ENCODE measurements at regions not wholly inside any gene's neighbourhood (a gene's known extent, or its start where the extent isn't known, plus 50 kb on each side); places are given as distances from the start of the nearest gene placed in this dataset.

DNA sequence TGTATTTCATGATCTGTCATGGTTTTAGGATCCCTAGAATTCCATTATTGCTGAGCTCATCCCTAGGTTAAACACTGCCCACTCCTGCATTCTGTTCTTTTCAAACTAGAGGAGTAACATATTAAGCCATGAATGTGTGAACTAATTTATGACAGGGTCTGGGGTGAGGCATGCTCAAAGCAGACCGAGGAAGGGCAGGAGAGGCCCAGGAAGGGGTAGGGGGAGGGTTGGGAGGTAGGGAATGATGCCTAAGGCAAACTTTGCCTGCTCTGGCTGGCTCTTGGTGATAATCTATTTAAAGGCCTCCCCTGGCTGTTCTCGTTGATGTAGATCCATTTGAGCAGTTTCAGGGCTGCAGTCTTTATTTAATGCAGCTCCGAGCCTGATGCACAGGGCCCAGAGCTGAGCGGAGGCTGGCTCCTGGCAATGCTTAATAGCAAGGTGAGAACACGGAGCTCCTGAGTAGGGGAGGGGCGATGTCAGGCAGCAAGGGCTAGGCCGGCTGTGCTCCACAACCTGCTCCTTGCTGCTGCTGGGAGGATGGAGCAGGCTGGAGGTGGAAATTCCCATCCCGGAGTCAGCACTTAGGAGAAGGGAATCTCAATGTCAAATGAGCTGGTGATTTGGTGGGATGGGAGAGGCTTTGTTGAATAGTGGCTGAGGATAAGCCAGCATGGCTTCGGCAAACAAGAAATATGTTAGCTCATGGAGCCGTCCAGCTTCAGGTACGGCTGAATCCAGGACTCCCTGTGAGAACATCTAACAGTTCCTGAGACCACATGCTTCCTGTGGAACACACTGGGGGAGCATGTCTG is 73.2 kb upstream of the UNC5A start:
- TF ChIP-seq, protein P1, sequence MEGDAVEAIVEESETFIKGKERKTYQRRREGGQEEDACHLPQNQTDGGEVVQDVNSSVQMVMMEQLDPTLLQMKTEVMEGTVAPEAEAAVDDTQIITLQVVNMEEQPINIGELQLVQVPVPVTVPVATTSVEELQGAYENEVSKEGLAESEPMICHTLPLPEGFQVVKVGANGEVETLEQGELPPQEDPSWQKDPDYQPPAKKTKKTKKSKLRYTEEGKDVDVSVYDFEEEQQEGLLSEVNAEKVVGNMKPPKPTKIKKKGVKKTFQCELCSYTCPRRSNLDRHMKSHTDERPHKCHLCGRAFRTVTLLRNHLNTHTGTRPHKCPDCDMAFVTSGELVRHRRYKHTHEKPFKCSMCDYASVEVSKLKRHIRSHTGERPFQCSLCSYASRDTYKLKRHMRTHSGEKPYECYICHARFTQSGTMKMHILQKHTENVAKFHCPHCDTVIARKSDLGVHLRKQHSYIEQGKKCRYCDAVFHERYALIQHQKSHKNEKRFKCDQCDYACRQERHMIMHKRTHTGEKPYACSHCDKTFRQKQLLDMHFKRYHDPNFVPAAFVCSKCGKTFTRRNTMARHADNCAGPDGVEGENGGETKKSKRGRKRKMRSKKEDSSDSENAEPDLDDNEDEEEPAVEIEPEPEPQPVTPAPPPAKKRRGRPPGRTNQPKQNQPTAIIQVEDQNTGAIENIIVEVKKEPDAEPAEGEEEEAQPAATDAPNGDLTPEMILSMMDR (IDR thresholded peaks at IDR 0.05) = no peak
- no peak for TF ChIP-seq EP300 (IDR thresholded peaks at IDR 0.05)
- TF ChIP-seq POLR2A (IDR thresholded peaks at IDR 0.05) = no peak

Measured in tibial nerve (tissue), 4 donors.